Caco-2 (cell line): ENCODE measurements at regions not wholly inside any gene's neighbourhood (a gene's known extent, or its start where the extent isn't known, plus 50 kb on each side); places are given as distances from the start of the nearest gene placed in this dataset.

ENCODE experiments used
- BruUV-seq: library from RNA; stranded (reverse); fragments of 400-500 nt; replicated peaks from 2 replicates; lab custom pipeline; 2021; lab: Mats Ljungman, UMichigan
- CTCF ChIA-PET: fragments of 300-600 bp; sonication (Branson Sonifier 250); formaldehyde crosslinking; loops from one replicate; lab custom pipeline; 2022; ENCODE audit warnings: antibody characterized with exemption; lab: Charles Lee
- POLR2A ChIA-PET: fragments of 300-600 bp; sonication (Branson Sonifier 250); formaldehyde crosslinking; loops from one replicate; lab custom pipeline; 2022; ENCODE audit warnings: antibody characterized with exemption; lab: Charles Lee
- DNase-seq, 2 experiments: peaks; one replicate each; pipeline versions ENCODE4 v3.0.0 to v3.0.0-alpha.2; 2020 to 2022
- H3K27me3 ChIP-seq: replicated peaks from 2 replicates; pipeline ENCODE4 v1.6.0; 2011; ENCODE audit warnings: low read length; ENCODE audit not compliant: control insufficient read depth, insufficient read depth
- H3K36me3 ChIP-seq: 2 replicates; pipeline ENCODE4 v1.5.1; 2011; ENCODE audit warnings: low read length; ENCODE audit not compliant: control insufficient read depth, insufficient read depth
- H3K4me1 ChIP-seq: fragments of 250-450 bp; sonication (Bioruptor Pico); 2 replicates; pipeline ENCODE4 v1.5.1; 2020; ENCODE audit warnings: mild to moderate bottlenecking
- H3K4me3 ChIP-seq: 2 replicates; pipeline ENCODE4 v1.5.1; 2011; ENCODE audit warnings: low read depth, mild to moderate bottlenecking, control low read depth, low read length
- H3K9me3 ChIP-seq: fragments of 250-450 bp; sonication (Bioruptor Pico); 2 replicates; pipeline ENCODE4 v1.5.1; 2020; ENCODE audit warnings: mild to moderate bottlenecking, moderate library complexity
- H3K27ac Mint-ChIP-seq: one replicate; pipeline ENCODE4 v1.8.0; 2022; ENCODE audit warnings: mixed read lengths; ENCODE audit not compliant: unreplicated experiment
- H3K27me3 Mint-ChIP-seq: one replicate; pipeline ENCODE4 v1.8.0; 2022; ENCODE audit warnings: mixed read lengths; ENCODE audit not compliant: insufficient read depth, unreplicated experiment
- H3K36me3 Mint-ChIP-seq: one replicate; pipeline ENCODE4 v1.8.0; 2022; ENCODE audit warnings: mild to moderate bottlenecking, mixed read lengths; ENCODE audit not compliant: insufficient read depth, unreplicated experiment
- H3K4me1 Mint-ChIP-seq: one replicate; pipeline ENCODE4 v1.8.0; 2022; ENCODE audit warnings: low read depth, mixed read lengths; ENCODE audit not compliant: unreplicated experiment
- H3K4me3 Mint-ChIP-seq: one replicate; pipeline ENCODE4 v1.8.0; 2022; ENCODE audit warnings: mild to moderate bottlenecking, moderate library complexity, mixed read lengths; ENCODE audit not compliant: unreplicated experiment
- H3K9me3 Mint-ChIP-seq: one replicate; pipeline ENCODE4 v1.8.0; 2022; ENCODE audit warnings: mixed read lengths; ENCODE audit not compliant: unreplicated experiment
- intact Hi-C: fragments of 100-400 bp; cut with micrococcal nuclease; formaldehyde crosslinking; loops from one replicate; pipeline ENCODE4 v1.10.0; 2022; ENCODE audit not compliant: unreplicated experiment
- TF ChIP-seq, protein P1 (sequence below), 2 experiments: fragments of 200-600 bp in 1 of 2; IDR thresholded peaks; 1 replicate in 1 of 2; 2 replicates in 1 of 2; pipeline versions ENCODE4 v1.5.1 to v1.8.0; 2011 to 2022; ENCODE audit warnings: antibody characterized with exemption in 1 of 2, control low read depth in 1 of 2, inconsistent platforms in 1 of 2, low read depth in 1 of 2, low read length in 1 of 2, mild to moderate bottlenecking in 1 of 2, moderate library complexity in 1 of 2; ENCODE audit not compliant: insufficient read depth in 1 of 2, severe bottlenecking in 1 of 2, unreplicated experiment in 1 of 2

DNA sequence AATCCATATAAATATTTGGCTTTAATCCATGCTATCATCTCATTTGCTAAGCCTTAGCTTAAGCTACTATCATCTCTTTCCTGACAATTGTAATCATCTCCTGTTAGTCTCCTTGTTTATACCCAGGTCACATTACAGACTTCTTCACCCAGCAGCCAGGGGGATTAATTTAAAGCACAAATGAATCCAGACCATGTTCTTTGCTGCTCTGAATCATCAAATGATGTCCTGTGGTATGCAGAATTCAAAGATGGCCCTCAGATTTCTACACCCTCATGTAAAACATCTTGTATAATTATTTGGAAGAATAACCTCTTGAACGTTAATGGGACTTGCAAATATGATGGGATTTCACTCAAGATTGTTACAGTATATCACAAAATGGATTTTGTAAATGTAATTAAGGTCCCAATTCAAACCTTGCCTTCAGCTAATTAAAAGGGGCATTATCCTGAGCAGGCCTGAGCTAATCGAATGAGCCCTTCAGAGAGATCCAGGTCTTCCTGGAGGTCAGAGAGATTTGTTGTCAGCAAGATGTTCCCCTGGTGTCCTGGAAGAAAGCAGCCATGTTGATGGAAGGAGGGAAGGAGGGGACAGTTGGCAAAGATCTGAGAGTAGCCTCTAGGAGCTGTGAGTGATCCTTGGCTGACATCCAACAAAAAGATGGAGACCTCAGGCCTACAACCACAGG is 241.1 kb upstream of the MMADHC start:
- no peaks in the 10 kb centered on the region for H3K4me1 ChIP-seq
- TF ChIP-seq, protein P1, sequence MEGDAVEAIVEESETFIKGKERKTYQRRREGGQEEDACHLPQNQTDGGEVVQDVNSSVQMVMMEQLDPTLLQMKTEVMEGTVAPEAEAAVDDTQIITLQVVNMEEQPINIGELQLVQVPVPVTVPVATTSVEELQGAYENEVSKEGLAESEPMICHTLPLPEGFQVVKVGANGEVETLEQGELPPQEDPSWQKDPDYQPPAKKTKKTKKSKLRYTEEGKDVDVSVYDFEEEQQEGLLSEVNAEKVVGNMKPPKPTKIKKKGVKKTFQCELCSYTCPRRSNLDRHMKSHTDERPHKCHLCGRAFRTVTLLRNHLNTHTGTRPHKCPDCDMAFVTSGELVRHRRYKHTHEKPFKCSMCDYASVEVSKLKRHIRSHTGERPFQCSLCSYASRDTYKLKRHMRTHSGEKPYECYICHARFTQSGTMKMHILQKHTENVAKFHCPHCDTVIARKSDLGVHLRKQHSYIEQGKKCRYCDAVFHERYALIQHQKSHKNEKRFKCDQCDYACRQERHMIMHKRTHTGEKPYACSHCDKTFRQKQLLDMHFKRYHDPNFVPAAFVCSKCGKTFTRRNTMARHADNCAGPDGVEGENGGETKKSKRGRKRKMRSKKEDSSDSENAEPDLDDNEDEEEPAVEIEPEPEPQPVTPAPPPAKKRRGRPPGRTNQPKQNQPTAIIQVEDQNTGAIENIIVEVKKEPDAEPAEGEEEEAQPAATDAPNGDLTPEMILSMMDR (IDR thresholded peaks at IDR 0.05; ENCODE audit: insufficient read depth in 1 of 2, low read depth in 1 of 2, low read length in 1 of 2, severe bottlenecking in 1 of 2, unreplicated experiment in 1 of 2) = no peak
- BruUV-seq = no TSS peak
- POLR2A ChIA-PET = no interaction called here
- Mint-ChIP-seq H3K4me1 (no peaks in the 10 kb centered on the region), H3K36me3 (no peaks in the 10 kb centered on the region), H3K27ac (no peak overlapping the region), H3K4me3 (no peak overlapping the region), H3K27me3 (no peaks in the 10 kb centered on the region), H3K9me3 (no peaks in the 10 kb centered on the region)
- H3K36me3 ChIP-seq = no peaks in the 10 kb centered on the region
- DNase-seq = no peak
- H3K9me3 ChIP-seq = no peaks in the 10 kb centered on the region
- no peak overlapping the region for H3K4me3 ChIP-seq
- CTCF ChIA-PET = no interaction called here
- intact Hi-C loops = no loop called here
- H3K27me3 ChIP-seq = no peaks in the 10 kb centered on the region

DNA sequence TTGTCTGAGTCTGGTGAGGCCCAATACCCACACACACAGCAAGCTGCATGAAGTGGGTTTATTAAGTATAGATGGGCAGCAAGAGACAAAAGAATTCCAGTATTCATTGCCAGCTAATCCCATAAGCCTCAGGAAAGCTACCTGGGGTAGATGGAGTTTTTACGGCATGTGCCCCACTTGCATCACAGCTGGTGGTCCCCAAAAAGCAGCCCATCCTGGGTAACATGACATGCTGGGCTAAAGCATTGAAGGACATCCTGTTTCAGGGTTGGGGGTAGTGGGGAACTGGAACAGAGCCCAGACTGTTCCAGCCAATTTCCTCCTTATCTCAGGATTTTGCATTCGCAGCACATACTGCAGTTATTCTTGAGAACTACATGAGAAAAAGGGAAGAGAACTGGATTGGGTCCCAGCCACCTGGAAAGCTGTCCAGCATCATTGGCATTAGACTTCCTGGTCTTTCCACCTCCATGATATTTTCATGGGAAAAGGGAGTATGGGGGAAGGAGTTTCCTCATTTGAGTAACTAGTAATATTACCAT is 240.1 kb upstream of the MMADHC start:
- Mint-ChIP-seq H3K4me3 (no peak overlapping the region), H3K27ac (no peak overlapping the region), H3K27me3 (no peaks in the 10 kb centered on the region), H3K4me1 (no peaks in the 10 kb centered on the region), H3K36me3 (no peaks in the 10 kb centered on the region), H3K9me3 (no peaks in the 10 kb centered on the region)
- POLR2A ChIA-PET = no interaction called here
- TF ChIP-seq, protein P1 (IDR thresholded peaks at IDR 0.05; ENCODE audit: insufficient read depth in 1 of 2, low read depth in 1 of 2, low read length in 1 of 2, severe bottlenecking in 1 of 2, unreplicated experiment in 1 of 2) = no peak
- Histone ChIP-seq H3K27me3 (no peaks in the 10 kb centered on the region), H3K9me3 (no peaks in the 10 kb centered on the region), H3K4me1 (no peaks in the 10 kb centered on the region), H3K4me3 (no peak overlapping the region), H3K36me3 (no peaks in the 10 kb centered on the region)
- CTCF ChIA-PET = no interaction called here
- intact Hi-C loops = no loop called here
- no peak for DNase-seq
- BruUV-seq = no TSS peak

DNA sequence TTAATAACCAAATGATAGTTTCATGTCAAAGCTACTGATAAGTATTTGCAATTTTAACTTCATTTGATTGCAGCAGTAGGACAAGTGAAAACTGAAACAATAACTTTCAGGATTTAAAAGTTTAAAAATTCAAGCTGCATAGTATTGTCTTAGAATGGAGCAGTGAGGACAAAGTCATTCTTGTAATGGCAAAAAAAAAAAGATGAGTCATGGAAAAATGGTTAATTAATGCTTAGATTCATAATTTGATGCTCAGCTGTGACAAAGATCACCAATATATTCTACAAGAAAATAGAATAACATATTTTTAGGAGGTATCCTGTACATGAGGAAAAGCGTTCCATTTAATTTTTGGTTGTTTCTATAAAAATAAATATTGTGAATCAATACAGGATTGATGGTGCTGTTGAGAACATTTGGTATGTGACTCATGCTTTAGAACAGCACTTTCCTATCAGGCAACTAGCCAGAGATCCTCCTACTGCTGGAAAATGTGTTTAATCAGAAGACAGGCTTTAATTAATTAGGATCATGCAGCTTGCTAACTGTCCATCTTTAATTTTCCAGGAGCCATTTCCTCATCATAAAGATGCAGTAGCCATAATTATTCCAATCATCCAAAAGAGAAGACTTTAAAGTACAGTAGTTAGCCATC is 239.0 kb upstream of the MMADHC start:
- no TSS peak for BruUV-seq
- Histone ChIP-seq H3K4me3 (no peak overlapping the region), H3K9me3 (no peaks in the 10 kb centered on the region), H3K27me3 (no peaks in the 10 kb centered on the region), H3K36me3 (no peaks in the 10 kb centered on the region), H3K4me1 (no peaks in the 10 kb centered on the region)
- intact Hi-C loops = no loop called here
- Mint-ChIP-seq H3K27ac (no peak overlapping the region), H3K9me3 (no peaks in the 10 kb centered on the region), H3K27me3 (no peaks in the 10 kb centered on the region), H3K4me3 (no peak overlapping the region), H3K36me3 (no peaks in the 10 kb centered on the region), H3K4me1 (no peaks in the 10 kb centered on the region)
- POLR2A ChIA-PET = no interaction called here
- TF ChIP-seq, protein P1 (IDR thresholded peaks at IDR 0.05; ENCODE audit: insufficient read depth in 1 of 2, low read depth in 1 of 2, low read length in 1 of 2, severe bottlenecking in 1 of 2, unreplicated experiment in 1 of 2) = no peak
- no peak for DNase-seq
- CTCF ChIA-PET = no interaction called here
